GM23338 (cell line): ENCODE measurements at regions not wholly inside any gene's neighbourhood (a gene's known extent, or its start where the extent isn't known, plus 50 kb on each side); places are given as distances from the start of the nearest gene placed in this dataset.
A peak's percentile ranks its signal among the peaks of the same experiment; 100 is the strongest.

ENCODE experiments used
- ATAC-seq: fragments of 200-7000 bp; cut with Tn5 transposase; 3 replicates; pipeline ENCODE4 v1.9.1; 2020
- DNase-seq: peaks from one replicate; pipeline ENCODE4 v3.0.0-alpha.2; 2015; ENCODE audit warnings: low spot score
- H2AFZ ChIP-seq: fragments of 200-600 bp; sonication (generic); 2 replicates; pipeline ENCODE4 v1.8.0; 2016; ENCODE audit warnings: antibody characterized with exemption, mild to moderate bottlenecking, moderate library complexity
- H3F3A ChIP-seq: fragments of 200-600 bp; sonication (generic); replicated peaks from 2 replicates; pipeline ENCODE4 v1.8.0; 2017; ENCODE audit warnings: antibody characterized with exemption, mixed run types, low read depth
- H3K27ac ChIP-seq: fragments of 200-600 bp; sonication (generic); 2 replicates; pipeline ENCODE4 v1.6.1; 2016; ENCODE audit warnings: low read depth
- H3K27me3 ChIP-seq: fragments of 200-600 bp; sonication (generic); 2 replicates; pipeline ENCODE4 v1.8.0; 2016; ENCODE audit warnings: mild to moderate bottlenecking, mixed run types, moderate library complexity; ENCODE audit not compliant: insufficient read depth
- H3K36me3 ChIP-seq: fragments of 200-600 bp; sonication (generic); 2 replicates; pipeline ENCODE4 v1.8.0; 2016; ENCODE audit warnings: mild to moderate bottlenecking; ENCODE audit not compliant: insufficient read depth
- H3K4me1 ChIP-seq: fragments of 200-600 bp; sonication (generic); 2 replicates; pipeline ENCODE4 v1.8.0; 2016; ENCODE audit warnings: mild to moderate bottlenecking, moderate library complexity; ENCODE audit not compliant: insufficient read depth
- H3K4me2 ChIP-seq: fragments of 200-600 bp; sonication (generic); 2 replicates; pipeline ENCODE4 v1.7.1; 2017; ENCODE audit warnings: mixed run types
- H3K4me3 ChIP-seq: fragments of 200-600 bp; sonication (generic); 2 replicates; pipeline ENCODE4 v1.6.1; 2016; ENCODE audit warnings: mixed run types
- H3K79me2 ChIP-seq: fragments of 200-600 bp; sonication (generic); replicated peaks from 2 replicates; pipeline ENCODE4 v1.8.0; 2017; ENCODE audit warnings: mild to moderate bottlenecking; ENCODE audit not compliant: insufficient read depth
- H3K9me2 ChIP-seq: fragments of 200-600 bp; sonication (generic); 2 replicates; pipeline ENCODE4 v1.8.0; 2017; ENCODE audit not compliant: insufficient read depth
- H4K20me1 ChIP-seq: fragments of 200-600 bp; sonication (generic); replicated peaks from 2 replicates; pipeline ENCODE4 v1.8.0; 2017; ENCODE audit warnings: mild to moderate bottlenecking; ENCODE audit not compliant: insufficient read depth
- H3K27ac Mint-ChIP-seq: 2 replicates; pipeline ENCODE4 v1.8.0; 2020; ENCODE audit warnings: inconsistent platforms, mild to moderate bottlenecking, moderate library complexity, mixed read lengths
- H3K27me3 Mint-ChIP-seq: 3 replicates; pipeline ENCODE4 v1.8.0; 2022; ENCODE audit warnings: low read depth, mild to moderate bottlenecking, moderate library complexity, mixed read lengths, inconsistent platforms; ENCODE audit not compliant: insufficient read depth, poor library complexity
- H3K36me3 Mint-ChIP-seq: 3 replicates; pipeline ENCODE4 v1.8.0; 2021; ENCODE audit warnings: low read depth, mild to moderate bottlenecking, inconsistent platforms, moderate library complexity, mixed read lengths
- H3K4me1 Mint-ChIP-seq: 3 replicates; pipeline ENCODE4 v1.8.0; 2020; ENCODE audit warnings: mild to moderate bottlenecking, inconsistent platforms, mixed read lengths
- H3K4me3 Mint-ChIP-seq: 3 replicates; pipeline ENCODE4 v1.8.0; 2021; ENCODE audit warnings: moderate library complexity, mild to moderate bottlenecking, inconsistent platforms, mixed read lengths
- H3K9me3 Mint-ChIP-seq: 3 replicates; pipeline ENCODE4 v1.8.0; 2020; ENCODE audit warnings: moderate library complexity, mild to moderate bottlenecking, inconsistent platforms, mixed read lengths
- EZH2 ChIP-seq: fragments of 200-600 bp; sonication (generic); IDR thresholded peaks from one replicate; pipeline ENCODE4 v1.8.0; 2017; ENCODE audit warnings: antibody characterized with exemption, mild to moderate bottlenecking, low read depth; ENCODE audit not compliant: unreplicated experiment
- ZNF331 ChIP-seq: fragments of 250-450 bp; sonication (Bioruptor Pico); IDR thresholded peaks from 2 replicates; pipeline ENCODE4 v1.5.0; 2020; ENCODE audit warnings: low read depth, mild to moderate bottlenecking, moderate library complexity
- TF ChIP-seq, protein P1 (sequence below): fragments of 250-450 bp; sonication (Bioruptor Pico); IDR thresholded peaks from 2 replicates; pipeline ENCODE4 v1.5.0; 2020; ENCODE audit warnings: mild to moderate bottlenecking, moderate library complexity

GRCh38 chr18:22556222-22557167 lies 138.8 kb upstream of the CTAGE1 start:
- Mint-ChIP-seq H3K27me3 (peaks cover 35% of the 10 kb centered on the region), H3K36me3 (no peaks in the 10 kb centered on the region), H3K9me3 (no peaks in the 10 kb centered on the region), H3K4me3 (no peak overlapping the region), H3K27ac (no peak overlapping the region), H3K4me1 (peaks cover 21% of the 10 kb centered on the region)
- Histone ChIP-seq H4K20me1 (peaks cover 5% of the 10 kb centered on the region; the same call in 1 of the 2 replicates), H3K4me1 (peaks cover 28% of the 10 kb centered on the region), H3K9me2 (peaks cover 21% of the 10 kb centered on the region; the same call in 1 of the 2 replicates), H3K27me3 (peaks cover 52% of the 10 kb centered on the region), H3K36me3 (no peaks in the 10 kb centered on the region), H3K27ac (no peak overlapping the region), H3K4me2 (peak overlapping the region; percentile 3), H3K79me2 (no peaks in the 10 kb centered on the region), H3F3A (no peaks in the 10 kb centered on the region), H2AFZ (no peak overlapping the region), H3K4me3 (no peak overlapping the region)
- DNase-seq (no peak), ATAC-seq (no peak)
- TF ChIP-seq ZNF331 (CRISPR knock-in tag), result no peak
- no peak for TF ChIP-seq EZH2
- TF ChIP-seq, protein P1, sequence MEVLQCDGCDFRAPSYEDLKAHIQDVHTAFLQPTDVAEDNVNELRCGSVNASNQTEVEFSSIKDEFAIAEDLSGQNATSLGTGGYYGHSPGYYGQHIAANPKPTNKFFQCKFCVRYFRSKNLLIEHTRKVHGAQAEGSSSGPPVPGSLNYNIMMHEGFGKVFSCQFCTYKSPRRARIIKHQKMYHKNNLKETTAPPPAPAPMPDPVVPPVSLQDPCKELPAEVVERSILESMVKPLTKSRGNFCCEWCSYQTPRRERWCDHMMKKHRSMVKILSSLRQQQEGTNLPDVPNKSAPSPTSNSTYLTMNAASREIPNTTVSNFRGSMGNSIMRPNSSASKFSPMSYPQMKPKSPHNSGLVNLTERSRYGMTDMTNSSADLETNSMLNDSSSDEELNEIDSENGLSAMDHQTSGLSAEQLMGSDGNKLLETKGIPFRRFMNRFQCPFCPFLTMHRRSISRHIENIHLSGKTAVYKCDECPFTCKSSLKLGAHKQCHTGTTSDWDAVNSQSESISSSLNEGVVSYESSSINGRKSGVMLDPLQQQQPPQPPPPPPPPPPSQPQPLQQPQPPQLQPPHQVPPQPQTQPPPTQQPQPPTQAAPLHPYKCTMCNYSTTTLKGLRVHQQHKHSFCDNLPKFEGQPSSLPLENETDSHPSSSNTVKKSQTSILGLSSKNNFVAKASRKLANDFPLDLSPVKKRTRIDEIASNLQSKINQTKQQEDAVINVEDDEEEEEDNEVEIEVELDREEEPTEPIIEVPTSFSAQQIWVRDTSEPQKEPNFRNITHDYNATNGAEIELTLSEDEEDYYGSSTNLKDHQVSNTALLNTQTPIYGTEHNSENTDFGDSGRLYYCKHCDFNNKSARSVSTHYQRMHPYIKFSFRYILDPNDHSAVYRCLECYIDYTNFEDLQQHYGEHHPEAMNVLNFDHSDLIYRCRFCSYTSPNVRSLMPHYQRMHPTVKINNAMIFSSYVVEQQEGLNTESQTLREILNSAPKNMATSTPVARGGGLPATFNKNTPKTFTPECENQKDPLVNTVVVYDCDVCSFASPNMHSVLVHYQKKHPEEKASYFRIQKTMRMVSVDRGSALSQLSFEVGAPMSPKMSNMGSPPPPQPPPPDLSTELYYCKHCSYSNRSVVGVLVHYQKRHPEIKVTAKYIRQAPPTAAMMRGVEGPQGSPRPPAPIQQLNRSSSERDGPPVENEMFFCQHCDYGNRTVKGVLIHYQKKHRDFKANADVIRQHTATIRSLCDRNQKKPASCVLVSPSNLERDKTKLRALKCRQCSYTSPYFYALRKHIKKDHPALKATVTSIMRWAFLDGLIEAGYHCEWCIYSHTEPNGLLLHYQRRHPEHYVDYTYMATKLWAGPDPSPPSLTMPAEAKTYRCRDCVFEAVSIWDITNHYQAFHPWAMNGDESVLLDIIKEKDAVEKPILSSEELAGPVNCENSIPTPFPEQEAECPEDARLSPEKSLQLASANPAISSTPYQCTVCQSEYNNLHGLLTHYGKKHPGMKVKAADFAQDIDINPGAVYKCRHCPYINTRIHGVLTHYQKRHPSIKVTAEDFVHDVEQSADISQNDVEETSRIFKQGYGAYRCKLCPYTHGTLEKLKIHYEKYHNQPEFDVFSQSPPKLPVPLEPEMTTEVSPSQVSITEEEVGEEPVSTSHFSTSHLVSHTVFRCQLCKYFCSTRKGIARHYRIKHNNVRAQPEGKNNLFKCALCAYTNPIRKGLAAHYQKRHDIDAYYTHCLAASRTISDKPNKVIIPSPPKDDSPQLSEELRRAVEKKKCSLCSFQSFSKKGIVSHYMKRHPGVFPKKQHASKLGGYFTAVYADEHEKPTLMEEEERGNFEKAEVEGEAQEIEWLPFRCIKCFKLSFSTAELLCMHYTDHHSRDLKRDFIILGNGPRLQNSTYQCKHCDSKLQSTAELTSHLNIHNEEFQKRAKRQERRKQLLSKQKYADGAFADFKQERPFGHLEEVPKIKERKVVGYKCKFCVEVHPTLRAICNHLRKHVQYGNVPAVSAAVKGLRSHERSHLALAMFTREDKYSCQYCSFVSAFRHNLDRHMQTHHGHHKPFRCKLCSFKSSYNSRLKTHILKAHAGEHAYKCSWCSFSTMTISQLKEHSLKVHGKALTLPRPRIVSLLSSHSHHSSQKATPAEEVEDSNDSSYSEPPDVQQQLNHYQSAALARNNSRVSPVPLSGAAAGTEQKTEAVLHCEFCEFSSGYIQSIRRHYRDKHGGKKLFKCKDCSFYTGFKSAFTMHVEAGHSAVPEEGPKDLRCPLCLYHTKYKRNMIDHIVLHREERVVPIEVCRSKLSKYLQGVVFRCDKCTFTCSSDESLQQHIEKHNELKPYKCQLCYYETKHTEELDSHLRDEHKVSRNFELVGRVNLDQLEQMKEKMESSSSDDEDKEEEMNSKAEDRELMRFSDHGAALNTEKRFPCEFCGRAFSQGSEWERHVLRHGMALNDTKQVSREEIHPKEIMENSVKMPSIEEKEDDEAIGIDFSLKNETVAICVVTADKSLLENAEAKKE (CRISPR knock-in tag), result no peak
